Heart left ventricle (tissue), 16 donors: ENCODE measurements at regions not wholly inside any gene's neighbourhood (a gene's known extent, or its start where the extent isn't known, plus 50 kb on each side); places are given as distances from the start of the nearest gene placed in this dataset.

Experiments used
- ATAC-seq, 4 donors: fragments of 200-7000 bp; cut with Tn5 transposase; one replicate each; pipeline ENCODE4 v1.9.1; 2020 to 2022; ENCODE audit warnings: moderate library complexity in 4 of 4, mild to moderate bottlenecking in 3 of 4, moderate number of reproducible peaks in 1 of 4
- DNase-seq, 5 donors: peaks; one replicate each; pipeline ENCODE4 v3.0.0-alpha.2; 2020
- H3K27ac ChIP-seq, 12 donors: fragments of 200-600 bp; sonication (generic) in 4 of 12; one replicate each; pipeline versions ENCODE4 v1.5.0 to v1.8.0; 2016 to 2022; ENCODE audit warnings: mild to moderate bottlenecking in 2 of 12
- H3K27me3 ChIP-seq, 9 donors: fragments of 200-600 bp; sonication (generic) in 2 of 9; one replicate each; pipeline versions ENCODE4 v1.5.1 to v1.8.0; 2016 to 2022; ENCODE audit warnings: mild to moderate bottlenecking in 3 of 9
- H3K36me3 ChIP-seq, 9 donors: fragments of 200-600 bp; sonication (generic) in 2 of 9; one replicate each; pipeline versions ENCODE4 v1.5.0 to v1.8.0; 2018 to 2022; ENCODE audit warnings: mild to moderate bottlenecking in 2 of 9
- H3K4me1 ChIP-seq, 12 donors: fragments of 200-600 bp; sonication (generic) in 4 of 12; one replicate each; pipeline versions ENCODE4 v1.5.0 to v1.8.0; 2016 to 2022; ENCODE audit warnings: mild to moderate bottlenecking in 3 of 12
- H3K4me3 ChIP-seq, 12 donors: fragments of 200-600 bp; sonication (generic) in 4 of 12; one replicate each; pipeline versions ENCODE4 v1.5.0 to v1.8.0; 2017 to 2022; ENCODE audit warnings: mild to moderate bottlenecking in 9 of 12, moderate library complexity in 4 of 12
- H3K9me3 ChIP-seq, 12 donors: fragments of 200-600 bp; sonication (generic) in 4 of 12; one replicate each; pipeline versions ENCODE4 v1.5.0 to v1.8.0; 2016 to 2022; ENCODE audit warnings: mild to moderate bottlenecking in 1 of 12
- CTCF ChIP-seq, 12 donors: fragments of 200-600 bp; sonication (generic) in 4 of 12; IDR thresholded peaks; one replicate each; pipeline versions ENCODE4 v1.5.0 to v1.8.0; 2018 to 2022; ENCODE audit warnings: antibody characterized with exemption in 12 of 12, mild to moderate bottlenecking in 5 of 12
- POLR2A ChIP-seq, 2 donors: fragments of 450-650 bp; IDR thresholded peaks; one replicate each; pipeline ENCODE4 v1.6.1; 2017; ENCODE audit warnings: antibody characterized with exemption in 2 of 2, mild to moderate bottlenecking in 2 of 2, moderate library complexity in 2 of 2
- WGBS, 4 donors: extraction: QIAGEN DNeasy Blood & Tissue Kit in 2 of 4; methylation state at CpG; one replicate each; pipeline versions ENCODE4 v1.1.5 to v1.1.7; 2013 to 2018; 5-methylcytosine and 5-hydroxymethylcytosine counted together
- intact Hi-C, 10 donors: fragments of 100-400 bp; cut with DNase I; formaldehyde crosslinking; loops; one replicate each; pipeline versions ENCODE4 v1.11.1 to v1.14.2; 2022
- donor health status: ischemic (EF 13 %, LVEDD 7.1; RV severe dilation, severe dysfunction).
- donor health status: healthy with polysubstance abuse.
- donor health status: DM: no; HTN: yes; CAD: no.
- donor health status: DM: no; HTN: no; CAD: no.
- donor health status: ischemic (EF 25% LVEDD 6.9; RV normal size, moderate dysfunction).
- donor health status: ischemic (EF 25% LVEDD 5.7; RV mildly dilated, moderate dysfunction).
- donor health status: healthy.
- donor health status: DM: yes; HTN: yes; CAD: no.
- donor health status: ischemic (EF 35%, LVEDD 5.7; RV mildly dilated, moderate dysfunction).
- donor health status: nonischemic (EF 11% LVEDD 7.7; RV severe dilation, severe dysfunction).
- donor health status: DM: yes; HTN: yes; CAD: no.
- donor health status: PGD.
- donor health status: ischemic (EF 29% LVEDD 5.4; RV normal size, mild dysfunction).
- donor health status: nonischemic (EF 23%, LVEDD 6.1; RV moderate dilation, normal function).

GRCh38 chr4:24143741-24144140 is 253.9 kb upstream of the PPARGC1A start:
- Histone ChIP-seq H3K4me1 (peaks cover 0 to 3% (median 0%) of the 10 kb centered on the region in 12 donors), H3K4me3 (no peak overlapping the region), H3K27me3 (no peaks in the 10 kb centered on the region), H3K27ac (no peak overlapping the region), H3K36me3 (no peaks in the 10 kb centered on the region), H3K9me3 (no peaks in the 10 kb centered on the region)
- DNase-seq (no peak), ATAC-seq (no peak)
- intact Hi-C loops: no loop called here
- TF ChIP-seq CTCF (IDR thresholded peaks at IDR 0.05): no peak
- no peak for TF ChIP-seq POLR2A (IDR thresholded peaks at IDR 0.05)
- WGBS, 4 donors: 54 to 64% (median 58%) methylated on average over 3 of the region's 3 CpGs

DNA sequence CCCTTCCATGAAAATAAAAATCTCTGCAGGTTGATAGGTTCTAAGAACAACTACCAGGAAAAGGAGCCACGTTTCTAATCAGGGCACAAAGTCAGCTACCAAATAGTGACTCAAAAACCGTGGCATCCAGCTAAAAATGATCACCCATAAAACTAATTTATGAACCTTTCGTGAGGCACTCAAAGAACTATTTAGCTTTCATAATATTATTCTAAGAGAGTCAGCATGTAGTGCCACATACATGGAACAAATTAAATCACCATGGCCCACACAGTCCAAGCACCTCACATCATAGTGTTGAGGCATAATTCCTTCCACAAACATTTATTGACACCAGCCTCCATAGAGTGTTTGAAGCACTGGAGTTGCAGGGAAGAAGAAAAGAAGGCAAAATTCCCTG is 252.0 kb upstream of the PPARGC1A start:
- H3K4me1 ChIP-seq: peaks cover 0 to 3% (median 0%) of the 10 kb centered on the region in 12 donors
- H3K4me3 ChIP-seq: no peak overlapping the region
- TF ChIP-seq CTCF (IDR thresholded peaks at IDR 0.05): no peak
- no peak for TF ChIP-seq POLR2A (IDR thresholded peaks at IDR 0.05)
- no peaks in the 10 kb centered on the region for H3K36me3 ChIP-seq
- H3K9me3 ChIP-seq: no peaks in the 10 kb centered on the region
- ATAC-seq (no peak), DNase-seq (no peak)
- no peak overlapping the region for H3K27ac ChIP-seq
- 75 to 79% (median 75%) methylated on average over 3 of the region's 3 CpGs for WGBS, 4 donors
- H3K27me3 ChIP-seq: no peaks in the 10 kb centered on the region
- intact Hi-C loops: no loop called here

DNA sequence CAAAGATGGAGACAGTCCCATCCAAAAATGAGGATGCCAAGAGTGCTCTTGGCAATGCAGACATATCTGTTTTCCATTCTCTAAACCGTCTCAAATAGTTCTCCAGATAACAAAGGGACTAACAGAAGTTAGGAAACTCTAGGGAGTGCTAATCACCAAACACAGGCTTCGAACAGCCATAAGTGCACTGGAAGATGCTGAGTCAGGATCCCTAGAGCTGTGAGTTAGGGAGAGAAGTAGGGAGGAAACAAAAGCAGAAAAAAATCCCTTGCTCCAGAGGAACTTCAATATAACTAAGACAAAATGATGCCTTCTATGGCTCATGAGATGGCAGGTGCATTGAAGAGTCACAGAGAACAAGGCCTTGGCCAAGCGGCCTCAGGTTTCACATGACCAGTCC is 251.0 kb upstream of the PPARGC1A start:
- ATAC-seq (no peak), DNase-seq (no peak)
- intact Hi-C loops: no loop called here
- TF ChIP-seq CTCF (IDR thresholded peaks at IDR 0.05) (no peak), POLR2A (IDR thresholded peaks at IDR 0.05) (no peak)
- Histone ChIP-seq H3K36me3 (no peaks in the 10 kb centered on the region), H3K27me3 (no peaks in the 10 kb centered on the region), H3K9me3 (no peaks in the 10 kb centered on the region), H3K27ac (no peak overlapping the region), H3K4me3 (no peak overlapping the region), H3K4me1 (peaks cover 0 to 3% (median 0%) of the 10 kb centered on the region in 12 donors)
- 57 to 67% (median 61%) methylated on average over 3 of the region's 3 CpGs for WGBS, 4 donors

GRCh38 chr4:24137671-24138601 is 248.1 kb upstream of the PPARGC1A start:
- WGBS, 4 donors: 78 to 84% (median 82%) methylated on average over 8 of the region's 8 CpGs
- no peak for TF ChIP-seq CTCF (IDR thresholded peaks at IDR 0.05)
- TF ChIP-seq POLR2A (IDR thresholded peaks at IDR 0.05): no peak
- Histone ChIP-seq H3K4me1 (peaks cover 0 to 3% (median 0%) of the 10 kb centered on the region in 12 donors), H3K4me3 (no peak overlapping the region), H3K27ac (no peak overlapping the region), H3K27me3 (no peaks in the 10 kb centered on the region), H3K36me3 (no peaks in the 10 kb centered on the region), H3K9me3 (no peaks in the 10 kb centered on the region)
- intact Hi-C loops: no loop called here
- ATAC-seq: no peak
- no peak for DNase-seq
